ENCODE measurements at regions not wholly inside any gene's neighbourhood (a gene's known extent, or its start where the extent isn't known, plus 50 kb on each side); places are given as distances from the start of the nearest gene placed in this dataset.

DNA sequence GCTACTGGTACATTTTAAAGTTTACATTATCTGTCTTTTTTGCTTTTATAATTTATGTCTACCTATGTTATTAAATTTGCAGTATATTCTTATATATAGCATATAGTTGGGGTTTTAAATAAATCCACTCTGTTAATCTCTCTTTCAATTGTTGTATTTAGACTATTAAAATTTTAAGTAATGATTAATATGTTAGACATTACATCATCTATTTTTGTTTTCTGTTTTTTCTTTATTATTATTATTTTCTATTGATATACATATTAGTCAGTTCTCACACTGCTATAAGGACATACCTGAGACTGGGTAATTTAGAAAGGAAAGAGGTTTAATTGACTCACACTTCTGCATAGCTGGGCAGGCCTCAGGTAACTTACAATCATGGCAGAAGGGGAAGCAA lies 1338.2 kb upstream of the GJE1 start:
- H3K4me3 ChIP-seq = no peak overlapping the region
- no peak overlapping the region for H3K27ac ChIP-seq
- H3K27me3 ChIP-seq = no peaks in the 10 kb centered on the region
- ATAC-seq (no peak), DNase-seq (no peak)
- intact Hi-C loops (cut with DNase I) = no loop called here
- peaks cover 0 to 14% (median 0%) of the 10 kb centered on the region in 12 donors for H3K9me3 ChIP-seq
- no peaks in the 10 kb centered on the region for H3K4me1 ChIP-seq
- no peaks in the 10 kb centered on the region for H3K36me3 ChIP-seq
- TF ChIP-seq POLR2A (IDR thresholded peaks at IDR 0.05) = no peak
- TF ChIP-seq, protein P1, sequence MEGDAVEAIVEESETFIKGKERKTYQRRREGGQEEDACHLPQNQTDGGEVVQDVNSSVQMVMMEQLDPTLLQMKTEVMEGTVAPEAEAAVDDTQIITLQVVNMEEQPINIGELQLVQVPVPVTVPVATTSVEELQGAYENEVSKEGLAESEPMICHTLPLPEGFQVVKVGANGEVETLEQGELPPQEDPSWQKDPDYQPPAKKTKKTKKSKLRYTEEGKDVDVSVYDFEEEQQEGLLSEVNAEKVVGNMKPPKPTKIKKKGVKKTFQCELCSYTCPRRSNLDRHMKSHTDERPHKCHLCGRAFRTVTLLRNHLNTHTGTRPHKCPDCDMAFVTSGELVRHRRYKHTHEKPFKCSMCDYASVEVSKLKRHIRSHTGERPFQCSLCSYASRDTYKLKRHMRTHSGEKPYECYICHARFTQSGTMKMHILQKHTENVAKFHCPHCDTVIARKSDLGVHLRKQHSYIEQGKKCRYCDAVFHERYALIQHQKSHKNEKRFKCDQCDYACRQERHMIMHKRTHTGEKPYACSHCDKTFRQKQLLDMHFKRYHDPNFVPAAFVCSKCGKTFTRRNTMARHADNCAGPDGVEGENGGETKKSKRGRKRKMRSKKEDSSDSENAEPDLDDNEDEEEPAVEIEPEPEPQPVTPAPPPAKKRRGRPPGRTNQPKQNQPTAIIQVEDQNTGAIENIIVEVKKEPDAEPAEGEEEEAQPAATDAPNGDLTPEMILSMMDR (IDR thresholded peaks at IDR 0.05) = no peak

DNA sequence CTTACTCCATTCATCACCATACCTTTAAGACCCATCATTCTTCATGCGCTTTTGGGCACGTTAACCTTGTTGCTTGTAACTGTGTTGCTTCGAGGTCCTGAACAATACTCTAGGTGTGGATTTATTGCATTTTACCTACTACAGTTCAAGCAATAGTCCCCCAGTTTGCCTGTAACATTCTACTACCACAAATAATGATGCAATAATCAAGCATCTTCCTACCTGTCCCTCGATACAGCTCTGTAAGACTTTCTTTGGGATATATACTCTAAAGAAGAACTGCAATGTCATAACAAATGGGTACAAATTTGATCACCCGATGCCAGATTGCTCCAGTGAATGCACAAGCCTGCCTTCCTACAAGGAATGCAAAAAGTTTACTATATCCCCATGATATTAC lies 1342.6 kb upstream of the GJE1 start:
- no peaks in the 10 kb centered on the region for H3K36me3 ChIP-seq

DNA sequence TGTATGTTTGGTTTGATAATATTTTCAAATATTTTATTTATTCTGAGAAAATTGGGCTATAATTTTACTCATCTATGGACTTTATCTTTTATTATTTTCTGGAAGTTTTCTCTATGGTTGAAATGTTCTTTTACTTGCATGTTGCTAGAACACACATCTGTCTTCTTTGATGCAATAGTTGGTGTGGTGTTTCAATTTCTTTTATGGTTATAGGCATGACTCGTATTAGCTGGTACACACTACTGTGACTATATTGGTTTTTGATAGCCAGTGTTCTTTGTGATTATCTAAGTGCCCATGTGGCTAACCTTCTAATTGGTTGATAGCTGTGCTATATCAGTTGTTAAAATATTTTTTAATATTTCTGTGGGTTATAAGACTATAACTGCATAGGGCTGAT lies 1343.3 kb upstream of the GJE1 start:
- intact Hi-C loops (cut with DNase I) = no loop called here
- ATAC-seq = no peak
- Histone ChIP-seq H3K9me3 (peaks cover 0 to 13% (median 0%) of the 10 kb centered on the region in 12 donors), H3K4me3 (no peak overlapping the region), H3K27me3 (no peaks in the 10 kb centered on the region), H3K4me1 (no peaks in the 10 kb centered on the region), H3K36me3 (no peaks in the 10 kb centered on the region), H3K27ac (no peak overlapping the region)
- no peak for TF ChIP-seq POLR2A (IDR thresholded peaks at IDR 0.05)
- TF ChIP-seq, protein P1 (IDR thresholded peaks at IDR 0.05) = no peak
- 92 to 97% (median 95%) methylated on average over 1 of the region's 1 CpG for WGBS, 4 donors
- DNase-seq = no peak

More for the DNA sequence above, 1342.6 kb upstream of the GJE1 start:
- no peak overlapping the region for H3K27ac ChIP-seq
- TF ChIP-seq, protein P1 (IDR thresholded peaks at IDR 0.05) = no peak
- TF ChIP-seq POLR2A (IDR thresholded peaks at IDR 0.05) = no peak
- no peaks in the 10 kb centered on the region for H3K27me3 ChIP-seq
- ATAC-seq = no peak
- H3K9me3 ChIP-seq = peaks cover 0 to 13% (median 0%) of the 10 kb centered on the region in 12 donors
- no peaks in the 10 kb centered on the region for H3K4me1 ChIP-seq
- 95 to 96% (median 95%) methylated on average over 5 of the region's 5 CpGs for WGBS, 4 donors
- no peak for DNase-seq
- H3K4me3 ChIP-seq = no peak overlapping the region
- intact Hi-C loops (cut with DNase I) = no loop called here

DNA sequence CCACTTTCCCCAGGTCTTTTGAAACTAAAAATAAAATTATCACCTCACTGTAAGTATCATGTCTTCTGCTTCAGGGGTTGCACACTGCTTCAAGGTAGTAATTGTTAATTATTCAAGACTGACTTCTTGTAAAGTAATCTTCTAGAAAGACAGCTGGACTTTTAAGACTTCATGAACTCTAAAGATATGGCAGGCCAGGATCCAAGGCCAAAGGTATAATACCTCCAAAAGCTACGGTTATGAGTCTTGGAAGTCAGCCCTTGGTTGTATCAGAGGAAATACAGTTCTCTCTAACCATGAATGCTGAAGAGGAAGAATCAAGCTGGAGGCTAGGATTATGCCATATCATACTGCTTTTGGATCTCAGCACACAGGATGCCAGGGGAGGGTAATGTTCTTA lies 1346.8 kb upstream of the GJE1 start:
- H3K27me3 ChIP-seq = no peaks in the 10 kb centered on the region
- WGBS, 4 donors = 41 to 71% (median 47%) methylated on average over 1 of the region's 1 CpG
- intact Hi-C loops (cut with DNase I) = no loop called here

More for the DNA sequence above, 1346.8 kb upstream of the GJE1 start:
- ATAC-seq = no peak
- H3K4me3 ChIP-seq = no peak overlapping the region
- no peaks in the 10 kb centered on the region for H3K4me1 ChIP-seq
- H3K9me3 ChIP-seq = no peaks in the 10 kb centered on the region
- H3K36me3 ChIP-seq = no peaks in the 10 kb centered on the region
- H3K27ac ChIP-seq = no peak overlapping the region
- DNase-seq = no peak
- TF ChIP-seq, protein P1 (IDR thresholded peaks at IDR 0.05) = no peak
- no peak for TF ChIP-seq POLR2A (IDR thresholded peaks at IDR 0.05)

All from heart left ventricle (tissue), 16 donors.